Activated CD8-positive, alpha-beta memory T cell treated with anti-CD3 and anti-CD28 coated beads, Interleukin-2, amount 10 ng/mL, durations not matched to agents 7 days and 5 days (primary cell): ENCODE measurements at regions not wholly inside any gene's neighbourhood (a gene's known extent, or its start where the extent isn't known, plus 50 kb on each side); places are given as distances from the start of the nearest gene placed in this dataset.
"Not testable (repeated sequence)": the region's sequence is repeated elsewhere in the genome, so short reads cannot be mapped to it uniquely, and the experiment has no call there.

ENCODE experiments used
- ATAC-seq: fragments of 150-1000 bp; cut with Tn5 transposase; one replicate; pipeline ENCODE4 v1.10.0; 2021; ENCODE audit warnings: moderate library complexity
- CTCF ChIA-PET: fragments of 350-600 bp; sonication (Branson Sonifier 250); formaldehyde crosslinking; loops from one replicate; lab custom pipeline; 2021; ENCODE audit warnings: antibody characterized with exemption; lab: Charles Lee
- DNase-seq: peaks from one replicate; pipeline ENCODE4 v3.0.0-alpha.2; 2020
- H3K27ac Mint-ChIP-seq: one replicate; pipeline ENCODE4 v1.8.0; 2021; ENCODE audit warnings: mild to moderate bottlenecking, mixed read lengths
- H3K27me3 Mint-ChIP-seq: one replicate; pipeline ENCODE4 v1.8.0; 2021; ENCODE audit warnings: mixed read lengths
- H3K36me3 Mint-ChIP-seq: one replicate; pipeline ENCODE4 v1.8.0; 2021; ENCODE audit warnings: mild to moderate bottlenecking, mixed read lengths
- H3K4me1 Mint-ChIP-seq: one replicate; pipeline ENCODE4 v1.8.0; 2021; ENCODE audit warnings: mixed read lengths
- H3K4me3 Mint-ChIP-seq: one replicate; pipeline ENCODE4 v1.8.0; 2021; ENCODE audit warnings: mild to moderate bottlenecking, moderate library complexity, mixed read lengths
- H3K9me3 Mint-ChIP-seq: one replicate; pipeline ENCODE4 v1.8.0; 2022; ENCODE audit warnings: low read depth, mixed read lengths

DNA sequence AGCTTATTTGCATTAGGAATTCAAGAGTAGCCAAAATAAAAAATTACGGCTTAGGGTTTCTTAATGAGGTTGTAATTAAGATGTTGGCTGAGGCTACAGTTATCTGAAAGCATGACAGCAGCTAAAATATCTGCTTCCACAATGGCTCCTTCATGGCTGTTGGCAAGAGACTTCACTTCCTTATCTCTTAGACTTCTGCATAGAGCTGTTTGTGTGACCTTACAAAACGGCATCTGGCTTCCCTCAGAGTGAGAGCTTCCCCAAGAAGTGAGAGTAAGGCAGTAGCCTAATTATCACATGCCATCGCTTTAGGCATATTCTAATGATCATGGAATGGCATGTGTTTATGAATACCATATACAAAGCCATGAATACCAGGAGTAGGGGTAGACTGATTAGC is 57.6 kb downstream of the CCDC59 start:
- no peaks in the 10 kb centered on the region for H3K4me1 Mint-ChIP-seq
- no peak overlapping the region for H3K4me3 Mint-ChIP-seq
- no peak overlapping the region for H3K27ac Mint-ChIP-seq
- DNase-seq (no peak), ATAC-seq (no peak)
- no peaks in the 10 kb centered on the region for H3K36me3 Mint-ChIP-seq
- H3K27me3 Mint-ChIP-seq = no peaks in the 10 kb centered on the region
- CTCF ChIA-PET = no interaction called here
- no peaks in the 10 kb centered on the region for H3K9me3 Mint-ChIP-seq

- no peak for ATAC-seq
- Mint-ChIP-seq H3K27ac (no peak overlapping the region), H3K36me3 (no peaks in the 10 kb centered on the region), H3K9me3 (no peaks in the 10 kb centered on the region), H3K4me1 (no peaks in the 10 kb centered on the region), H3K27me3 (no peaks in the 10 kb centered on the region), H3K4me3 (no peak overlapping the region)
- CTCF ChIA-PET = no interaction called here
- DNase-seq = no peak
Measured at GRCh38 chr12:82299319-82300025, 58.7 kb downstream of the CCDC59 start.

DNA sequence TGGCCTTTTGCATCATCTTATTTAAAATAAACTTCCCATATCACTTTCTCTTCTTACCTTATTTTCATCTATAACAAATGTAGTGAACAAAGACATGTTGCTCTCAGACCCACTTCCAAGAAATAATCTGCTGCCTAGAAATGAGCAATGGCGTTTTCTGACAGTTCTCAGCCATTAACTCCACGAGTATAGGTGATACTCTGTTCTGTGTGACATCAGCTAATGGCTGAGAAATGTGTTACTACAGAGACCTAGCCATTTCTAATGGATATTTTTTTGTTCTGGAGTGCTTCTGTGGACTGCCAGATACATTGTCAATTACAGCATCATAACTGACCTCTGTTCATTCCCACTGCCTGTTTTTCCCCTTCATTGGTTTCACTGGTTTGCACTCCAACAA is 67.8 kb downstream of the CCDC59 start:
- H3K36me3 Mint-ChIP-seq = no peaks in the 10 kb centered on the region
- H3K4me3 Mint-ChIP-seq = no peak overlapping the region
- no peaks in the 10 kb centered on the region for H3K9me3 Mint-ChIP-seq
- CTCF ChIA-PET = no interaction called here
- no peak overlapping the region for H3K27ac Mint-ChIP-seq
- H3K4me1 Mint-ChIP-seq = no peaks in the 10 kb centered on the region
- ATAC-seq = no peak
- no peak for DNase-seq
- H3K27me3 Mint-ChIP-seq = no peaks in the 10 kb centered on the region

DNA sequence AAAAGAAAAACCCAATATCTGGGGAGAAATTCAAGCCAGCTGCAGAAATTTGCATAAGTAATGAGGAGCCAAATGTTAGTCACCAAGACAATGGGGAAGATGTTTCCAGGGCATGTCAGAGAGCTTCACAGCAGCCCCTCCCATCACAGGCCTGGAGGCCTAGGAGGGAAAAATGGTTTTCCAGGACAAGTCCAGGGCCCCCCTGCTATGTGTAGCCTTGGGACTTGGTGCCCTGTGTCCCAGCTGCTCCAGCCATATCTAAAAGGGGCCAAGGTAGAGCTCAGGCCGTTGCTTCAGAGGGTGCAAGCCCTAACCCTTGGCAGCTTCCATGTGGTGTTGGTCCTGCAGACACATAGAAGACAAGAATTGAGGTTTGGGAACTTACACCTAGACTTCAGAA is 76.9 kb downstream of the CCDC59 start:
- H3K36me3 Mint-ChIP-seq = not testable (repeated sequence)

DNA sequence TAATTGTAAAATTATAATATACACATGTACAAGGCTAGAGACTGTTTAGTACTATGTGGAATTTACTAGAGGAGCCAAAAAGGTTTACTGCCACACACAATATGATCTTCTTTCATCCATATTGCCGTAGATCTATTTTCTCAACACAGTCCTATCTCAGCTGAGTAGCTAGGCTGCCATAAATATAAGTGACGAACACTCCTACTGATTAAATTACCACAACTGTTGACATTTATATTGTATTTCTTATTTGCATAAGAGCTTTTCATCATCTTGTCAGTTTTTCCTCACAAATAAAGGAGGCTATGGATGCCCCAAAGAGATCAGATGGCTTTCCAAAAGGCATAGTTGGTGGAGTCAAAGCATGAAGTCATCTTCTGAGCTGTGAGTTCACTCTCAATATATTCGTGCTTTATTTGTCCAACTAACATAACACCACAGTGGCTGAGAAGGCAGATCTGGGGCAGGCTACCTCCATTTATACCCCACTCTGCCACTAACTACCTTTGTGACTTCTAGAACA is 78.6 kb downstream of the CCDC59 start:
- H3K4me3 Mint-ChIP-seq = no peak overlapping the region
- H3K27ac Mint-ChIP-seq = no peak overlapping the region
- H3K9me3 Mint-ChIP-seq = peaks cover 8% of the 10 kb centered on the region
- no peak for ATAC-seq
- DNase-seq = no peak
- no peaks in the 10 kb centered on the region for H3K36me3 Mint-ChIP-seq
- H3K4me1 Mint-ChIP-seq = no peaks in the 10 kb centered on the region
- CTCF ChIA-PET = no interaction called here
- H3K27me3 Mint-ChIP-seq = no peaks in the 10 kb centered on the region

More for the DNA sequence above, 76.9 kb downstream of the CCDC59 start:
- CTCF ChIA-PET, H3K27me3 Mint-ChIP-seq, H3K4me3 Mint-ChIP-seq, ATAC-seq, DNase-seq, H3K4me1 Mint-ChIP-seq, H3K27ac Mint-ChIP-seq, H3K9me3 Mint-ChIP-seq: not testable (repeated sequence)

DNA sequence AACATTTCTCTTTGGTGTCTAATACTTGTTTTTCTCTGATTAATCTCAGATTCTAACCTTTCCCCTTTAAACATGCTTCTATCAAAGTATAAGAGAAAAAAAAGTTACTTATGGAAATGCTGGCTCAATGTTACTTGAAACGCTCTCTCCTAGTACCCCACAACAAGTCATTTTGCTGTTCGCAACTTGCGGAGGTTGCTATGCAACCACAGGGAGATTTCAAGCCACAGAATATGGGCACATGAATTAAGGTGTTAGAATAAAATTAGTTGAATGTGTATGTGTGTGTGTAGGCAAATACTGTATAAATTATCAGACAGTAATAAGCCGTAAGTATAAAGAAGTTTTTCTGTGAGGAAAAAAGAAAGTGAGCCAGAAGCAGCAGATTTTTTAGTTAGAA is 80.6 kb downstream of the CCDC59 start:
- CTCF ChIA-PET = no interaction called here
- ATAC-seq (no peak), DNase-seq (no peak)
- Mint-ChIP-seq H3K4me3 (no peak overlapping the region), H3K9me3 (peaks cover 4% of the 10 kb centered on the region), H3K27ac (no peak overlapping the region), H3K36me3 (no peaks in the 10 kb centered on the region), H3K4me1 (no peaks in the 10 kb centered on the region), H3K27me3 (no peaks in the 10 kb centered on the region)

DNA sequence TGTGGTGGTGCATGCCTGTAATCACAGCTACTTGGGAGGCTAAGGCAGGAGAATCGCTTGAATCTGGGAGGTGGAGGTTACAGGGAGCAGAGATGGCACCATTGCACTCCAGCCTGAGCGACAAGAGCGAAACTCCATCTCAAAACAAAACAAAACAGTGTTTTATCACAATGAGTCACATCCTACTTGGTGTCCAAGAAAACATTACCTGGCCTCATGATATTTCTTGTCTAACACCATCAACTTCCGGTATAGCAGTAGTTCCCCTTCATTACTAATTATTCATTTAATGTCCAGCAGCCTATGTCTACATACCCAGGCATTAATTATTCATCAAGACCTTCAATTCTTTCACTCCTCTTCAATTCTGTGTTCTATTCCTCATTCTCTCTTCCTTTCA is 115.5 kb downstream of the CCDC59 start:
- CTCF ChIA-PET = no interaction called here
- no peak for ATAC-seq
- no peaks in the 10 kb centered on the region for H3K4me1 Mint-ChIP-seq

GRCh38 chr12:82225871-82226270 is 132.3 kb downstream of the CCDC59 start:
- no peaks in the 10 kb centered on the region for H3K4me1 Mint-ChIP-seq
- CTCF ChIA-PET = no interaction called here
- no peaks in the 10 kb centered on the region for H3K27me3 Mint-ChIP-seq
- ATAC-seq (no peak), DNase-seq (no peak)
- H3K4me3 Mint-ChIP-seq = no peak overlapping the region
- no peak overlapping the region for H3K27ac Mint-ChIP-seq
- H3K36me3 Mint-ChIP-seq = no peaks in the 10 kb centered on the region
- H3K9me3 Mint-ChIP-seq = peaks cover 4% of the 10 kb centered on the region

More for the DNA sequence above, 115.5 kb downstream of the CCDC59 start:
- no peak overlapping the region for H3K27ac Mint-ChIP-seq
- H3K9me3 Mint-ChIP-seq = peaks cover 3% of the 10 kb centered on the region
- no peaks in the 10 kb centered on the region for H3K27me3 Mint-ChIP-seq
- no peak overlapping the region for H3K4me3 Mint-ChIP-seq
- DNase-seq = no peak
- H3K36me3 Mint-ChIP-seq = no peaks in the 10 kb centered on the region

DNA sequence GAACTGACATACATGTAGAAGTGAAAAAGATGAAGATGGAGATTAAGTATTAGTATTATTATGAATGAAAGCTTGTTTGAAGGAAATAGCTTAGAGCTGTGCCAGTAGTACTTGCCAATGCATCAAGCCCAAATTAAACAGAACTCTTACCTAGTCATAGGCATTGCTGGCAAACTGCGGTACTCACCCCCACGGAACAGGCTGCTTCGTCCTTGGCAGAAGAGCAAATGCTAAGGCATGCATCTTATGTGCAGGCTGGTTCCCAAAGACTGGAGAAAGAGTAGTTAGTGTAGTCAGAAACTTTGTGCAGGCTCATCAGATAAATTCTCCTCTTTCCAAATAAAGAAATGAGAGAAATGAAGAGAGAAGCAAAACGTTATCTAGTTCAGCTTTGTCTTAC is 134.8 kb downstream of the CCDC59 start:
- CTCF ChIA-PET = no interaction called here
- no peak overlapping the region for H3K27ac Mint-ChIP-seq
- H3K4me1 Mint-ChIP-seq = no peaks in the 10 kb centered on the region
- no peak for DNase-seq
- H3K9me3 Mint-ChIP-seq = peaks cover 4% of the 10 kb centered on the region
- H3K4me3 Mint-ChIP-seq = no peak overlapping the region
- H3K36me3 Mint-ChIP-seq = no peaks in the 10 kb centered on the region
- no peak for ATAC-seq
- no peaks in the 10 kb centered on the region for H3K27me3 Mint-ChIP-seq

DNA sequence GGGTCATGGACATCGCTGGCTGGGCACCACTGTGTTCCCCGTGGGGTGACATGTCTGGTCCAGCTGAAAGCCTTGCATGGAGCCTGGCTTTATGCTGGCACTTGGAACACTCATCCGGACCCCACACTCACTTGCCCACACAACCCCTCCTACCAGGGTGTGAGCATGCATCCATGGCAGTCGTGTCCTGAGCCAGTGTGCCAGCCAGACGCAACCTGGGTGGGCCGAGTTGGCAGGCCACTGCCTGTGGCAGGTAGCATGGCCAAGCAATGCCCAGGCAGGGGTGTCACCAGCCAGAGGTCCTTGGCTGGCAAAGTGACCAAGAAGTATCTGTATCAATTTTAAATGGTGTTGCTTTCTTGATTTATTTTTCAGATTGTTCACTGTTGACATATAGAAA is 141.7 kb downstream of the CCDC59 start:
- Mint-ChIP-seq H3K4me1 (no peaks in the 10 kb centered on the region), H3K9me3 (peaks cover 12% of the 10 kb centered on the region), H3K27ac (no peak overlapping the region), H3K4me3 (no peak overlapping the region), H3K27me3 (no peaks in the 10 kb centered on the region), H3K36me3 (no peaks in the 10 kb centered on the region)
- no peak for DNase-seq
- CTCF ChIA-PET = no interaction called here
- no peak for ATAC-seq

- DNase-seq (no peak), ATAC-seq (no peak)
- Mint-ChIP-seq H3K27ac (no peak overlapping the region), H3K4me3 (no peak overlapping the region), H3K27me3 (no peaks in the 10 kb centered on the region), H3K9me3 (peaks cover 16% of the 10 kb centered on the region), H3K36me3 (no peaks in the 10 kb centered on the region), H3K4me1 (no peaks in the 10 kb centered on the region)
- CTCF ChIA-PET = no interaction called here
Measured at GRCh38 chr12:82213761-82214160, 144.4 kb downstream of the CCDC59 start.

- Mint-ChIP-seq H3K4me1 (no peaks in the 10 kb centered on the region), H3K4me3 (no peak overlapping the region), H3K9me3 (peaks cover 22% of the 10 kb centered on the region), H3K27ac (no peak overlapping the region), H3K36me3 (no peaks in the 10 kb centered on the region), H3K27me3 (no peaks in the 10 kb centered on the region)
- no peak for ATAC-seq
- no peak for DNase-seq
- CTCF ChIA-PET = no interaction called here
Measured at GRCh38 chr12:82210882-82211281, 147.3 kb downstream of the CCDC59 start.

DNA sequence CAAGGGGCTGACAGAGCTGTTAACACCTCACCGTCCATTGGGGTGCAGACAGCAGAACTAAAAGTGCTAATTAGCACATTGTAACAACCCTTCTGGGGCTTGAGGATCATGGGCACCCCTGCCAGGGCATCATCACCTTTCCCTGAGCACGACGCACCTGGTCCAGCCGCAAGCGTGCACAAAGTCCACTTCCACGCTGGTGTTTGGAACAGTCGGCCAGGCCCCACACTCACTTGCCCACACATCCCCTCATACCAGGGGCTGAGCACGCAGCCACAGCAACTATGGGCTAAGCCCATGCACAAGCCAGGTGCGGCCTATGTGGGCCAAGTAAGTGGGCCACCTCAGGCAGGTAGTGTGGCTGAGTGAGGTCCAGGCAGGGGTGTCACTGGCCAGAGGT is 148.7 kb downstream of the CCDC59 start:
- Mint-ChIP-seq H3K27ac (no peak overlapping the region), H3K36me3 (no peaks in the 10 kb centered on the region), H3K4me1 (no peaks in the 10 kb centered on the region), H3K27me3 (no peaks in the 10 kb centered on the region), H3K9me3 (peaks cover 15% of the 10 kb centered on the region), H3K4me3 (no peak overlapping the region)
- ATAC-seq (no peak), DNase-seq (no peak)
- CTCF ChIA-PET = no interaction called here

DNA sequence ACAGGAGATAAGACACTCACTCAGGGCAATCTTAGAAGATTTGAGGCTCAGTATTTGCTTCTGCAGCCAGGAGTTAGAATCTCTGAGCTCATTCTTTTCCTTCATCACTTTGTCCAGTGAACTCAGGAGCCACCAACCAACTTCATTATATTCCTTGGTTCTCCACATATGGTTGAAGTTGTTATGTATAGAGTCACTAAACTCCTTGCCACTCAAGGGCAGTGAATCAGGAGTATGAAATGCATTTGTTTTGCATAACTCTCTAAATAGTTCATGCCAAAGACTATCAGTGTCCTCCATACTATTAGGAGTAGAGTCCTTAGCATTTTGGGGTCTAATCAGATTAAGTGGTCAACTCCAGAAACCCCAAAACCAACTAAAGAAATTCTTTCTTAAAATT is 150.6 kb downstream of the CCDC59 start:
- no peaks in the 10 kb centered on the region for H3K36me3 Mint-ChIP-seq
- ATAC-seq = no peak
- no peaks in the 10 kb centered on the region for H3K4me1 Mint-ChIP-seq
- H3K4me3 Mint-ChIP-seq = no peak overlapping the region
- no peak for DNase-seq
- H3K9me3 Mint-ChIP-seq = peaks cover 17% of the 10 kb centered on the region
- CTCF ChIA-PET = no interaction called here
- H3K27me3 Mint-ChIP-seq = no peaks in the 10 kb centered on the region
- H3K27ac Mint-ChIP-seq = no peak overlapping the region
